ENCODE measurements at regions not wholly inside any gene's neighbourhood (a gene's known extent, or its start where the extent isn't known, plus 50 kb on each side); places are given as distances from the start of the nearest gene placed in this dataset.
"Not testable (repeated sequence)": the region's sequence is repeated elsewhere in the genome, so short reads cannot be mapped to it uniquely, and the experiment has no call there.

DNA sequence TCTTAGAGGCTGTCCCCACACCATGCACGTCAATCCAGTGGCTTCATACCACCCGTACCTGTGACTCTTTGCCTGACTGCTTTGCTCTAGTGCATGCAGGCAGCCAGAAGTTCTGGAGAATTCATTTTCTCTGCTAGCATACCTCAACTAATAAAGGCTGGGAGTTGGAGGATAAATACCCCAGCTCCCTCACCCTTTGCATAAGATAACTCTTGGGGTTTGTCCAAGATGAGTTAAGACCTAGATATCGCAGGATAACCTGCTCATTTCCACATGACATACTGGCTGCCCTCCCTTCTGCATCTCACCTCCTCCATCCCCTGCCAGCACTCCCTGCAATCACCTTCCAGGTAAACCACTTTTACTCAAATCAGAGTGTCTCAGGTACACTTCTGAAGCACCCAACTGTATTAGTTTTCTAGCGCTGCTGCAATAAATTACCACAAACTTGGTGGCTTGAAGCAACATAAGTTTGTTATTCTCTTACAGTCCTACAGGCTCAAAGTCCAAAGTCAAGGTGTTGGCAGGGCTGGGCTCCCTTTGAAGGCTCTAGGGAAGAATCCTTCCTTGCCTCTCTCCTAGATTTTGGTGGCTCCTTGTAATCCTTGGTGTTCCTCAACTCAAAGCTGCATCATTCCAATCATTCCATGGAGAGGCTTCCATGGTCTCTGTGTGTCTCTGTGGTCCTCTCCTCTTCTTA lies 146.8 kb downstream of the CRLF3 start:
- WGBS, 2 donors: 90 to 91% methylated on average over 4 of the region's 4 CpGs

GRCh38 chr17:30675777-30676492 lies 148.6 kb downstream of the CRLF3 start:
- H3K4me3 ChIP-seq (ENCODE audit: low read depth, poor library complexity, severe bottlenecking); intact Hi-C loops (cut with DNase I; ENCODE audit: low total_unique reads); DNase-seq (ENCODE audit: low spot score in 2 of 2): not testable (repeated sequence)
- 90 to 95% methylated on average over 3 of the region's 3 CpGs for WGBS, 2 donors

More for the DNA sequence above, 146.8 kb downstream of the CRLF3 start:
- H3K4me3 ChIP-seq (ENCODE audit: low read depth, poor library complexity, severe bottlenecking): no peak overlapping the region
- intact Hi-C loops (cut with DNase I; ENCODE audit: low total_unique reads): no loop called here
- TF ChIP-seq POLR2A (IDR thresholded peaks at IDR 0.05): no peak
- no peak for DNase-seq (ENCODE audit: low spot score in 2 of 2)

DNA sequence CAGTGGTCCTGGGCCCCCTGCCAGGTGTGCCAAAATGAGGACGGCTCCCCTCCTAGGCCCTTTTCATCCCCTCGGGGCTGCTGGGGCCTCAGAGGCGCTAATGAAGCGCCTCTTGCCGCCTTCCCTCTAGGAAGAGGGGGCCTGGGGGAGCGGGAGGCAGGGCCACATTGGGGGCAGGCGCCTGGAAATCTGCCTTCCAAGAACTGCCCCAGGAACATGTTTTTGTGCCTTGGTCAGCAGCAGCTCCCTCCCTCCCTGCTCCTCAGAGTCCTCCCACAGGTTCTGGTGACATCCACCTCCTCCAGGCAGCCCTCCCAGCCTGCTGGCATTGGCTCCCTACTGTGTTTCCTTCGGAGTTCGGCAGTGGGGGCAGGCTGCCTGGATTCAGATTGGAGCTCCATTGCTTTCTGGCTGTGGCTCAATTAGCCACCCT lies 155.3 kb downstream of the CRLF3 start:
- 12 to 44% methylated on average over 3 to 6 of the region's 9 CpGs for WGBS, 2 donors
- DNase-seq (ENCODE audit: low spot score in 2 of 2); H3K4me3 ChIP-seq (ENCODE audit: low read depth, poor library complexity, severe bottlenecking); intact Hi-C loops (cut with DNase I; ENCODE audit: low total_unique reads): not testable (repeated sequence)

- not testable (repeated sequence) for DNase-seq (ENCODE audit: low spot score in 2 of 2); H3K4me3 ChIP-seq (ENCODE audit: low read depth, poor library complexity, severe bottlenecking)
- WGBS, 2 donors: 0 to 6% methylated on average over 4 to 10 of the region's 31 CpGs
These were observed 155.9 kb downstream of the CRLF3 start for GRCh38 chr17:30668360-30669181.

GRCh38 chr17:30667657-30668359 lies 156.7 kb downstream of the CRLF3 start:
- intact Hi-C loops (cut with DNase I; ENCODE audit: low total_unique reads); DNase-seq (ENCODE audit: low spot score in 2 of 2): not testable (repeated sequence)
- peak overlapping the region; percentile 26 for H3K4me3 ChIP-seq (ENCODE audit: low read depth, poor library complexity, severe bottlenecking)
- WGBS, 2 donors: 1% methylated on average over 14 to 18 of the region's 37 CpGs

More at GRCh38 chr17:30668360-30669181, 155.9 kb downstream of the CRLF3 start:
- intact Hi-C loops (cut with DNase I; ENCODE audit: low total_unique reads): not testable (repeated sequence)

DNA sequence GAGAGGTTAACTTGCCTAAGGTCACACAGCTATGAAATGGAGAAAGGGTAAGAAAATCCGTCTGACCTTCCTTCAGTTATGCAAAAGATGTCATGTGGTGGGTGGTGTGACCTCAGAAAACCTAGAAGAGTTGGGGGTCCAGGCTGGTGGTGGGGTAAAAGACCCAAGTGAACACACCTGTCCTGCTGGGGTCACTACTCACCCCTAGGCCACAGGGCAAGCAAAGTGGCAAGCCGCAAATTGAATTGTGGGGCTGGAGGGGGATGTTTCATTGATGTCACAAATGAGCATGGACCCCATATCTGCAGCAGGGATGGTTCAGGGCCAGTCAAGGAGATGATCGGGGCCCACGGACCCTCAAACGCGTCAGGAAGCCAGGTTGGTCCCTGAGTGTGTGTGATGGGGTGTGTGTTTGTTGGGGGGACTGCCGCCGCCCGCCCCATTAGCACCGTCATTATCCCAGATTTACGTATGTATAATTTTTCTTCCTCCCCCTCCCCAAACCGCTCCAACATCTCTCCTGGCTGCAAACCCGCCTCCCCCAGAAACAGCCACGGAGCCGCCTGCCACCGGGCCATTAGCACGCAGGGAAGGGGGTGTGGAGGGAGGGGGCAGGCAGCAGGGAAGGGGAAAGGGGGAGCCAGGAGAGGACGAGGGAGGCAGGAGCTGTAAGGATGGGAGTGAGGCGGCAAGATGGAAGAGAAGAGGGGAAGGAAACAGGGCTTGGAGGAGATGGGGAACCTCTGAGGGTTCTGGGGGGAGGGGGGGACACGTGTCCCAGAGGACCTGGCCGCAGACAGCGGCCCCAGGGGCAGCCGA lies 157.4 kb downstream of the CRLF3 start:
- not testable (repeated sequence) for DNase-seq (ENCODE audit: low spot score in 2 of 2); H3K4me3 ChIP-seq (ENCODE audit: low read depth, poor library complexity, severe bottlenecking)
- 28 to 33% methylated on average over 19 to 22 of the region's 23 CpGs for WGBS, 2 donors

GRCh38 chr17:30663727-30664455 lies 160.6 kb downstream of the CRLF3 start:
- intact Hi-C loops (cut with DNase I; ENCODE audit: low total_unique reads); H3K4me3 ChIP-seq (ENCODE audit: low read depth, poor library complexity, severe bottlenecking); DNase-seq (ENCODE audit: low spot score in 2 of 2): not testable (repeated sequence)
- WGBS, 2 donors: 17 to 30% methylated on average over 12 of the region's 12 CpGs

More for the DNA sequence above, 157.4 kb downstream of the CRLF3 start:
- intact Hi-C loops (cut with DNase I; ENCODE audit: low total_unique reads): not testable (repeated sequence)

DNA sequence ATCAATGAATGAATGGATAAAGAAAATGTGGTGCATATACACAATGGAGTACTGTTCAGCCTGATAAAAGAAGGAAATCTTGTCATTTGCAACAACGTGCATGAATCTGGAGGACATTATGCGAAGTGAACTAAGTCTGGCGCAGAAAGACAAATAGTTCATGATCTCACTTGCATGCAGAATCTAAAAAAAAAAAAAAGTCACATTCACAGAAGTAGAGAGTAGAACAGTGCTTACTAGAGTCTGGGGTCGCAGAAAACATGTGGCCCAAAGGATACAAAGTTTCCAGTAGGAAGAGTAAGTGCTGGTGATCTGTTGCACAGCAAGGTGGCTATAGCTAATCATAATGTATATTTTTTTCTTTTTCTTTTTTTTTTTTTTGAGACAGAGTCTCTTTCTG lies 167.3 kb downstream of the CRLF3 start:
- DNase-seq (ENCODE audit: low spot score in 2 of 2); intact Hi-C loops (cut with DNase I; ENCODE audit: low total_unique reads); H3K4me3 ChIP-seq (ENCODE audit: low read depth, poor library complexity, severe bottlenecking): not testable (repeated sequence)
- WGBS, 2 donors: 72 to 76% methylated on average over 3 to 4 of the region's 4 CpGs

- 82 to 88% methylated on average over 1 of the region's 1 CpG for WGBS, 2 donors
- H3K4me3 ChIP-seq (ENCODE audit: low read depth, poor library complexity, severe bottlenecking); DNase-seq (ENCODE audit: low spot score in 2 of 2); intact Hi-C loops (cut with DNase I; ENCODE audit: low total_unique reads): not testable (repeated sequence)
These were observed 171.5 kb downstream of the CRLF3 start for GRCh38 chr17:30653038-30653437.

DNA sequence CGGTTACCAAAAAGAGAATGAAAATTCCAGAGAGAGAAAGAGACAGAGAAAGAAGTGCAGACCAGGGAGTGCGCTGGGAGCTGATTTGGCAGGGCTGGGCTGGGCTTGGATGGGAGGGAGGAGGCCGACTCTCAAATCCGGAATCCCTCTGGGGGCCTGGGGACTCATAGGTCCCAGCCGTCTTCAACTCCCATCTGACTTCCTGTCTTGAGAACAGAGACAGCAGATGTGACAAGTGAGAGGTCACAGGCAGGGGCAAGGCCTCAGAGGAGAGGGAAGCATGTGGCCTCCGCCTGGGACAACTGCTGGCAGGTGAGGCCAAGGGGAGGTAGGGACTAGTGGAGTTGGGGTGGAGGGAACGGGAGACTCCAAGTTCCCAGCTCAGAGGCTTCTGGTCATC lies 172.9 kb downstream of the GOSR1 start:
- 67 to 73% methylated on average over 6 to 7 of the region's 7 CpGs for WGBS, 2 donors
- DNase-seq (ENCODE audit: low spot score in 2 of 2); intact Hi-C loops (cut with DNase I; ENCODE audit: low total_unique reads); H3K4me3 ChIP-seq (ENCODE audit: low read depth, poor library complexity, severe bottlenecking): not testable (repeated sequence)

GRCh38 chr17:30648015-30648620 lies 170.9 kb downstream of the GOSR1 start:
- DNase-seq (ENCODE audit: low spot score in 2 of 2); intact Hi-C loops (cut with DNase I; ENCODE audit: low total_unique reads); H3K4me3 ChIP-seq (ENCODE audit: low read depth, poor library complexity, severe bottlenecking): not testable (repeated sequence)
- 85 to 87% methylated on average over 7 of the region's 7 CpGs for WGBS, 2 donors

GRCh38 chr17:30645875-30646274 lies 168.7 kb downstream of the GOSR1 start:
- 19 to 21% methylated on average over 7 of the region's 7 CpGs for WGBS, 2 donors
- DNase-seq (ENCODE audit: low spot score in 2 of 2); H3K4me3 ChIP-seq (ENCODE audit: low read depth, poor library complexity, severe bottlenecking); intact Hi-C loops (cut with DNase I; ENCODE audit: low total_unique reads): not testable (repeated sequence)

DNA sequence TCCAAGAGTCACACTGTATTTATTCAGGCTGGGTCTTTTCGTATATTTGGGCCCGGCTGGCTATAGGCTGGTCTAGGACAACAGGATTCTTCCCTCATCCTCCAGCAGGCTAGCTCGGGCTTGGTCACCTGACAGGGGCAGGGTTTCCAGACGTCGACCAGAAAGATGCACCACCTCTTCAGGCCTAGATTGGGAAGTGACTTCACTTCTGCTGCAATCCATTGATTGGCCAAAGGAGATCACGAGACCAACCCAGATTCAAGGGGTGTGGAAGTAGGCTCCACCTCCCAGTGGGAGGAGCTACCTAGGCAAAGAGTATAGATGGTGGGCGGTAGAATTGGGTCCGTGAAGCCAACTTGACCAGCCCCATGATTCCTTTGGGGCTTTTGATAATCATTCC lies 167.5 kb downstream of the GOSR1 start:
- intact Hi-C loops (cut with DNase I; ENCODE audit: low total_unique reads); DNase-seq (ENCODE audit: low spot score in 2 of 2); H3K4me3 ChIP-seq (ENCODE audit: low read depth, poor library complexity, severe bottlenecking): not testable (repeated sequence)
- WGBS, 2 donors: no CpG with 5 or more reads among the region's 8 CpGs

Measured in lower leg skin (tissue), 3 donors.